ENCODE measurements at regions not wholly inside any gene's neighbourhood (a gene's known extent, or its start where the extent isn't known, plus 50 kb on each side); places are given as distances from the start of the nearest gene placed in this dataset.

DNA sequence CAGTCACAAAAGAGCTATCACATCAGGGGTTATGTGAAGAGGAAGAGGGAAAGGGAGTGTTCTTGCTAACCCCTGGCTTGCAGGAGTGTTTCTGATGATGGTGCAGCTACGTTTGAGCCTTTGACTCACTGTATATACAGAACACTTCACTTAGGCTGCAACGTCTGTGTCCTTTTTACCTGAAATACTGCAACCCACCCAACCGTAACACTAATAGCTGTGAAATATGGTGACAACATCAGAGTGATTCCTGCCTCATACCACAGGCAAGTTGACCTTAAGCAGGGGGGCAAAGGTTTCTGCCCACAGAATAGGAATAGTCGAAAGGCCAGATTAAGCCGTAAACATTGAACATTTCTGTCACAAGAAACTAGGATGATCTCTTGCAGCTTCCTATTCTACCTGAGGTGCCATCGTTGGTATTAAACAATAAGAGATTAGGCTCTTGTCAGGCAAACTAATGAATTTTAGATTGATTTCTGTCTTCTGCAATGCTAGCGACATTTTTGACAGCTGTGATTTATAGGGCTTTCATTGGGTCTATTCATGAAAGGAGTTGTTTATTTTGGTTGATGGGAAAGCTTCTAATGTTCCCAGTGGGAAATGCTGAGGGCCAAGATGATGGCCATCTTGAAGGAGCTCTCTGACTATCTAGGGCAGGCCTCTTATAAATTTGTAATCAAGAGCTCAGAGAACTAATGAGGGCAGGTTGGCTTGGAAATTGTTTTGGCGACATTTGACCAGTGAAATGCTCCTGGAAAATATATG, 316.8 kb downstream of the PIK3C3 start:
- no peak for DNase-seq

- DNase-seq, result no peak
These were observed 319.6 kb downstream of the PIK3C3 start for GRCh38 chr18:42274488-42275137.

- no peak for DNase-seq
These were observed 320.1 kb downstream of the PIK3C3 start for GRCh38 chr18:42275138-42275535.

- DNase-seq, result no peak
These were observed 321.1 kb downstream of the PIK3C3 start for GRCh38 chr18:42275949-42276730.

- no peak for DNase-seq
These were observed 326.1 kb downstream of the PIK3C3 start for GRCh38 chr18:42281124-42281523.

GRCh38 chr18:42281851-42282250, 326.8 kb downstream of the PIK3C3 start:
- DNase-seq, result no peak

GRCh38 chr18:42287047-42287446, 332.0 kb downstream of the PIK3C3 start:
- DNase-seq, result no peak

DNA sequence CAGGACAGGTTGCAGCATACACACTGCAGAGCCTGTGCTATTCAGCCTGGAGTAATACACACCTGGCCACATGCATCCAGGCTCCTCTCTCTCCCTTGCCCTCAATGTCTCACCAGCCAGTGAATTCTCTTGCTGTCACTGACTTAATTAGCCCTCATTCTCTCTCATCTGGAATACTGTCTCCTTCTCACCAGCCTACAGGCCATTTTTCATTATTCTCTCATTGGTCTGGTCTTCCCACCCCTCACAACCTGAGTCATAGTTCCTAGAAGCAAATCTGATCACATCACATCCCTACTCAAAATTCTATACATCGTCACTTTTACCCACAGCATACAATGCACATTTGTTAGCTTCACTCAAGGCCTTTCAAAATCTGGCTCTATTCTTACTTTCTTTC, 333.1 kb downstream of the PIK3C3 start:
- no peak for DNase-seq

GRCh38 chr18:42289526-42289925, 334.5 kb downstream of the PIK3C3 start:
- no peak for DNase-seq

DNA sequence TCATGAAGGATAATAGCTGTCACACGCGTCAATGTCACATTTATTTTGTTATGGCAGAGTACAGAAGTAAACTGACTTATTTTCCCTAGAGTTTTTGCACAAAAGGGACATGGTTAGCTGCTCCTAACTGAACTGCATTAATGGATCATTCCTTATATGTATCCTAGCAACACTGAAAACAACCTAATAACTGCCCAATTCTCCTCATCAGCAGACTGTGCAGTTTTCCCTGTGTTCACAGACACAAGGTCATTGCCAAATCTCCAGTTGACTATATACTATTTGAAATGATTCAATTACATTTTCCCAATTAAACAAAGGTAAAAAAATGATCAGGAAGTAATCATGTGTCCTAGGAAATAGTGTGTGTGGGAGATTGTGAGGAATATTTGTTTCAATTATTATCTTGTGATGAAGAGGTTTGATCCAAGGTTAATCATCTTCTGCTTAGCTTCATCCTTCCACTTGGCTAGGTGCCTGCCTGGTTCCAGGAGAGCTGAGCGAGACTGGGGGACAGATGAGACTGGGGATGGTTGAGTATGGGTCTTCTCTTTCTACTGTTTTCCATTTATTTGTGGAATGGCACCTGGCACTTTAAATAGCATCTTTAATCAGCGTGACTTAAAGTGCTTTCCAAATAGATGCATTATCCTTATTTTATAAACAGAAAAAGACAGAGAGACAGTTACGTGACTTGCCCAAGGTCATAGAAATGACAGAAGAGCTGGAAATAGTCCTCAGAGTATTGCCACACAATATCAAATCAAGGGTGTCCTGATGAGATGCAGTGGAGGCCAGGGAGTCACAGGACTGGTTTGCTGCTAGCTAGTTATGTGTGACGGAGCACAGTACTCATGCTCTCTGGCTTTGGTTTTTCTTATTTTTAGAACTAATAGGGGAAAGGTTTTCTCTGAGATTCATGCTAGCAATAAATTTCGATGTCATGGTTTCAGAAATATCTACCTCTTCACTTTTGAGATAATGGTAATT, 335.6 kb downstream of the PIK3C3 start:
- no peak for DNase-seq

GRCh38 chr18:42292654-42293053, 337.6 kb downstream of the PIK3C3 start:
- DNase-seq, result no peak

GRCh38 chr18:42296192-42296591, 341.2 kb downstream of the PIK3C3 start:
- no peak for DNase-seq

GRCh38 chr18:42296723-42297122, 341.7 kb downstream of the PIK3C3 start:
- DNase-seq, result no peak

DNA sequence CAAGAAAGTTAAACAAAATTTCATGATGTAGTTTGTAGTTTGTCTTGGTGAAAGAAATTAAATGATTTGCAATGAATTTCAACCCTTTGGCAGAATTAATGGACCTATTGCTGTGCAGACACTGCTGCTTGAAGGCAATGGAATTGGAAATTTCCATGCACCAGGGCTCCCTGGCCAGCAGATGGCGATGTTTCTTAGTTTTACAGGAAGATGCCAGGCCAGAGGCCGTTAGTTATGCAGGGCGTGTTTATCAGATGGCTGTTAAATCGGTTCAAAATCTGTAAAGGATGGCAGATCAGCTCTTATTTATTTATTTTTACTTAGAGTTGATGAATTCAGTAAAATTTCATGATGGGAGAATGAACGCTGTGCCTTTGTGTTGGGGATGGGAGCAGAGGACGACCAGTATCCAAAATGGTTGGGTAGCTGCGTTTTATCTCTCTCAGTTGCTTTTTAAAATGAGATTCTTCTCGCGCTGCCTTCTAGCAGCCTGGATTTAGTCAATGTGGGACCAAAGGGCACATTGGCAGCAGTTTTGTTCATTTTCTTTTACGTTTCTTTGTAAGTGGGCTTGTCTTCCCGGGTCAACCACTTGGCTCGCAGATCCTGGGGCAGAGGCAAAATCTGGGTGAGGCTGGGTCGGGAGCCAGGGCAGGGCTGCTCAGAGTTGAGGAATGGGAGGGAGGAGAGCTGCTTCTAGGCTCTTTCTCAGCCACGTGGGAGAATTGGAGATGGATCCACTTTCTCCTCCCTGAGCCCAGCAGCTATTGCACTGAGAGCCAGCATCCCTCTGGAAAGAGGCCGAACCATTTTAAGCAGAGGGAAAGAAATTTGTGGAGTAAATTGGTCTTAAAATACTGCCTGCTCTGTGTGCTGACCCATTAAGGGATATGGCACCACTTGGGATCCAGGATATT, 344.0 kb downstream of the PIK3C3 start:
- peak; percentile 4 for DNase-seq

GRCh38 chr18:42305869-42306593, 351.0 kb downstream of the PIK3C3 start:
- DNase-seq, result no peak

DNA sequence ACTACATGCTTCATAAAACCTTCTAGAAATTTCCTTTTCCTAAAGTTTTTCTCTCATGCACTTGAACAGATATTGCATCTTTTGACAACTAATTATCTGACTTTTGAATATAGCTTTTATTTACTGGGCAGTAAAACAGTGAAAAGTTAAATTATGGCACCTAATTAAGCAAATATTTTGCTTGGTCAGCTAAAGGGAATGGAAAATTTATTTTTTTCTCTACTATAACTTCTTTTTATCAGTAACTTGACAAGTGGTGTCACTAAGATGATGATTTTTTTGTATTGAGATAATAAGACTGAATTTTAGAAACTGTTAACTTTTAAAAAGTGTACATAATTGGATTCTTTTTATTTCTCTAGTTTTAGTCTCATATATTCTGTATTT, 351.6 kb downstream of the PIK3C3 start:
- no peak for DNase-seq

DNA sequence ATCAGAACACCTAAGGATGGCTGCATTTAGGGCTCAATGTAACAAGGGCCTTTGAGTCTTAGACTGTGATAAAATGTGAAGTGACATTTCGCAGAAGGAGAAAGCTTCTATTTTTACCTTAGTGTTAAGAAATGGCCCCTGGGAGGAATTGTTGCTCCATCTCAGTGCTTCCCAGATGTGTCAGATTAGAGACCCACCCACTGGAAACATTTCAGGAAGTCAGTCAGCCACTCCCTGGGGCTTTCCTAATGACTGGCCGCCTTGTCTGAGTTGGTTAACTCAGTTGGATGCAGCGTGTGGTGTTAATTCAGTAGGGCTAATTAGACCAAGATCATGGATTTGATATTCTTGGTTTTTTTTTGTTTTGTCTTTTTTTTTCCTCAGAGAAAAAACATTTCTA, 355.9 kb downstream of the PIK3C3 start:
- DNase-seq, result no peak

GRCh38 chr18:42326752-42327151, 371.7 kb downstream of the PIK3C3 start:
- DNase-seq, result no peak

- DNase-seq, result no peak
These were observed 373.9 kb downstream of the PIK3C3 start for GRCh38 chr18:42328931-42329330.

DNA sequence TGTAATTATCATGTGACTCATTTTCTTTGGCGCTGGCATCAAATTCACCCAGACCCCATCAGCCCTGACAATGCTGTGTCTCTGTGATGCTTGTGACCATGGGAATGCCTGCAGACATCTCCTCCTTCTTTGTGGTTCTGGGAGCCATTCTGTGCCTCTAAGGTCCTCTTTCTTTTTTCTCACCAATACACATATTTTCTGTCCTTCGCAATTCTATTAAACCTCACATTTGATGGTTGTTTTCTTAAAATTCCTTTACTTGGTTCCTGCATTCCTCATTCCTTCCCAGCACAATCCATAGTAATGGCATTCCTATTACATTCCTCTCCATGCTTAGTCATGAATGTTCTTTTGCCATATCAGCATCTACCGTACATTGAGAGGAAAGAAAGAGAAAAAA, 375.3 kb downstream of the PIK3C3 start:
- DNase-seq, result no peak

DNA sequence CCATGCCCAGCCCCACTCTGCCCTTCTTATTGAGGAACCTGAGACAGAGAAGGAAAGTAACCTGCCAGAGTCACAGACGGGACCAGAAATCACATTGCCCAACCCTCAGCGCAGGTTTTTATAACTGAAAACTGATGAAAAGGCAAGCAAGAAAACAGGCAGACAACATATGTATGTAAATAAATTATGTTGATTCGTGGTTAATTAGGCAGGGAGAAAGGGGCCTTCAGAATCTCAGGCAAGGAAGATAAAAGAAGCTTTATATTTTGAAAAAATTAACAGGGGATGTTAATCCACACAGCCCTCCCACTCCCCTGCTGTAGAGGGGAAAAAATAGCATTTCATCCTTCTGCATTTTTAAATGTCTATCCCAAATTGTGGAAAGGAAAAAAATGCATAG, 378.5 kb downstream of the PIK3C3 start:
- no peak for DNase-seq

All from NK-92 treated with Interleukin-12 subunit alpha and Interleukin-12 subunit beta, amount 100 ng/mL, for 24 hours (cell line).